IPS-NIHi7 (cell line): ENCODE measurements at regions not wholly inside any gene's neighbourhood (a gene's known extent, or its start where the extent isn't known, plus 50 kb on each side); places are given as distances from the start of the nearest gene placed in this dataset.

Experiments
- DNase-seq: peaks from one replicate; pipeline ENCODE4 v3.0.0; 2012; ENCODE audit warnings: mixed read lengths; ENCODE audit errors: extremely low spot score

- peak; percentile 45 for DNase-seq
Observed at GRCh38 chr12:62995097-62995496, 60.1 kb upstream of the PPM1H start.

GRCh38 chr12:62986844-62987243, 51.9 kb upstream of the PPM1H start:
- DNase-seq = no peak
